Esophagus squamous epithelium (tissue), 4 donors: ENCODE measurements at regions not wholly inside any gene's neighbourhood (a gene's known extent, or its start where the extent isn't known, plus 50 kb on each side); places are given as distances from the start of the nearest gene placed in this dataset.

Experiments used
- POLR2A ChIP-seq, 4 donors: fragments of 450-650 bp; IDR thresholded peaks; one replicate each; pipeline ENCODE4 v1.6.1; 2017; ENCODE audit warnings: antibody characterized with exemption in 4 of 4, mild to moderate bottlenecking in 4 of 4, moderate library complexity in 3 of 4
- TF ChIP-seq, protein P1 (sequence below), 6 experiments: fragments of 450-650 bp in 4 of 6; fragments of 200-600 bp in 2 of 6; sonication (generic) in 2 of 6; IDR thresholded peaks; one replicate each; pipeline ENCODE4 v1.5.1; 2016 to 2019; ENCODE audit warnings: antibody characterized with exemption in 6 of 6, mild to moderate bottlenecking in 4 of 6, moderate library complexity in 4 of 6

DNA sequence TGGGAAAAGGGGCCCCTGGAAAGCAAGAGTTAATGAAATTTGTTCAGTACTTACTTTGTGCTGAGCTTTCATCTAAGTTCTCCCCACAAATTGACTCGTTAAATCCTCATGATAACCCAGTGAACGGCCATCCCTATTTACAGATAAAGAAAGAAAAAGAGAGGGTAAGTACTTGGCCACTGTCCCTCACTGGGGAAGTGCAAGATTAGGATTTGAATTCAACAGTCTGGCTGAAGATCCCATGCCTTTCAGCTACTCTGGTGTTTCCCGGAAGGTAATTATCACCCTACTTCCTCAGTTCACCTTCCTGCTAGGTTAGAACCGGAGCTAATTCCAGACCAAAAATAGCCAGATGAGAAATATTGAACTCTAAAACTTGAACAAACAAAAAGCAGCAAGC, 269.2 kb upstream of the TLE4 start:
- TF ChIP-seq, protein P1, sequence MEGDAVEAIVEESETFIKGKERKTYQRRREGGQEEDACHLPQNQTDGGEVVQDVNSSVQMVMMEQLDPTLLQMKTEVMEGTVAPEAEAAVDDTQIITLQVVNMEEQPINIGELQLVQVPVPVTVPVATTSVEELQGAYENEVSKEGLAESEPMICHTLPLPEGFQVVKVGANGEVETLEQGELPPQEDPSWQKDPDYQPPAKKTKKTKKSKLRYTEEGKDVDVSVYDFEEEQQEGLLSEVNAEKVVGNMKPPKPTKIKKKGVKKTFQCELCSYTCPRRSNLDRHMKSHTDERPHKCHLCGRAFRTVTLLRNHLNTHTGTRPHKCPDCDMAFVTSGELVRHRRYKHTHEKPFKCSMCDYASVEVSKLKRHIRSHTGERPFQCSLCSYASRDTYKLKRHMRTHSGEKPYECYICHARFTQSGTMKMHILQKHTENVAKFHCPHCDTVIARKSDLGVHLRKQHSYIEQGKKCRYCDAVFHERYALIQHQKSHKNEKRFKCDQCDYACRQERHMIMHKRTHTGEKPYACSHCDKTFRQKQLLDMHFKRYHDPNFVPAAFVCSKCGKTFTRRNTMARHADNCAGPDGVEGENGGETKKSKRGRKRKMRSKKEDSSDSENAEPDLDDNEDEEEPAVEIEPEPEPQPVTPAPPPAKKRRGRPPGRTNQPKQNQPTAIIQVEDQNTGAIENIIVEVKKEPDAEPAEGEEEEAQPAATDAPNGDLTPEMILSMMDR (IDR thresholded peaks at IDR 0.05): no peak
- TF ChIP-seq POLR2A (IDR thresholded peaks at IDR 0.05): no peak
